CD4-positive, alpha-beta T cell (primary cell): ENCODE measurements at regions not wholly inside any gene's neighbourhood (a gene's known extent, or its start where the extent isn't known, plus 50 kb on each side); places are given as distances from the start of the nearest gene placed in this dataset.

Experiments
- ATAC-seq: fragments of 200-7000 bp; cut with Tn5 transposase; one replicate; pipeline ENCODE4 v1.10.0; 2022; ENCODE audit warnings: mild to moderate bottlenecking; ENCODE audit not compliant: poor library complexity
- CTCF ChIA-PET: fragments of 350-600 bp; sonication (Branson Sonifier 250); formaldehyde crosslinking; loops from one replicate; lab custom pipeline; 2021; ENCODE audit warnings: antibody characterized with exemption, inconsistent platforms; lab: Charles Lee
- POLR2A ChIA-PET: fragments of 350-600 bp; sonication (Branson Sonifier 250); formaldehyde crosslinking; loops from one replicate; lab custom pipeline; 2021; ENCODE audit warnings: antibody characterized with exemption, inconsistent platforms; lab: Charles Lee
- DNase-seq, 14 experiments: peaks; one replicate each; pipeline ENCODE4 v3.0.0-alpha.2; 2013 to 2020; ENCODE audit warnings: mixed read lengths in 2 of 14
- H3K27ac ChIP-seq, 2 donors: one replicate each; pipeline versions ENCODE4 v1.5.1 to v1.7.0; 2013; ENCODE audit warnings: low read length in 2 of 2, low read depth in 1 of 2, mild to moderate bottlenecking in 1 of 2
- H3K27me3 ChIP-seq, 2 experiments: 1 replicate in 1 of 2; 2 replicates in 1 of 2; pipeline versions ENCODE4 v1.6.1 to v1.7.0; 2013; ENCODE audit warnings: low read length in 2 of 2, control low read depth in 1 of 2, mild to moderate bottlenecking in 1 of 2, moderate library complexity in 1 of 2; ENCODE audit not compliant: insufficient read depth in 2 of 2, control insufficient read depth in 1 of 2
- H3K36me3 ChIP-seq: one replicate; pipeline ENCODE4 v1.6.1; 2013; ENCODE audit warnings: low read length, control low read depth; ENCODE audit not compliant: insufficient read depth
- H3K4me1 ChIP-seq: one replicate; pipeline ENCODE4 v1.6.1; 2013; ENCODE audit warnings: low read length, control low read depth; ENCODE audit not compliant: insufficient read depth
- H3K4me3 ChIP-seq: one replicate; pipeline ENCODE4 v1.5.1; 2013; ENCODE audit warnings: mild to moderate bottlenecking, low read length, moderate library complexity
- H3K9me3 ChIP-seq, 2 experiments: 1 replicate in 1 of 2; 2 replicates in 1 of 2; pipeline versions ENCODE4 v1.6.1 to v1.7.0; 2013; ENCODE audit warnings: low read length in 2 of 2, mild to moderate bottlenecking in 2 of 2, control low read depth in 1 of 2, moderate library complexity in 1 of 2; ENCODE audit not compliant: control insufficient read depth in 1 of 2, insufficient read depth in 1 of 2
- H3K27ac Mint-ChIP-seq: one replicate; pipeline ENCODE4 v1.8.0; 2020; ENCODE audit warnings: mixed read lengths
- H3K27me3 Mint-ChIP-seq: one replicate; pipeline ENCODE4 v1.8.0; 2021; ENCODE audit warnings: mixed read lengths
- H3K36me3 Mint-ChIP-seq: one replicate; pipeline ENCODE4 v1.8.0; 2021; ENCODE audit warnings: low read depth, mixed read lengths
- H3K4me1 Mint-ChIP-seq: one replicate; pipeline ENCODE4 v1.8.0; 2021; ENCODE audit warnings: low read depth, mixed read lengths
- H3K4me3 Mint-ChIP-seq: one replicate; pipeline ENCODE4 v1.8.0; 2020; ENCODE audit warnings: mild to moderate bottlenecking, mixed read lengths
- H3K9me3 Mint-ChIP-seq: one replicate; pipeline ENCODE4 v1.8.0; 2020; ENCODE audit warnings: mixed read lengths
- intact Hi-C, 2 experiments: fragments of 100-400 bp; cut with DNase I in 1 of 2; cut with micrococcal nuclease in 1 of 2; formaldehyde crosslinking; loops; one replicate each; pipeline versions ENCODE4 v1.15.1 to v1.9.0; 2023 to 2025; cut with DNase I, micrococcal nuclease
- TF ChIP-seq, protein P1 (sequence below): fragments of 200-600 bp; IDR thresholded peaks from one replicate; pipeline ENCODE4 v1.8.0; 2022; ENCODE audit warnings: antibody characterized with exemption, mild to moderate bottlenecking

GRCh38 chr3:154936196-154936595 lies 143.9 kb upstream of the MME start:
- Histone ChIP-seq H3K4me3 (no peak overlapping the region), H3K4me1 (no peaks in the 10 kb centered on the region), H3K27ac (no peak overlapping the region), H3K36me3 (no peaks in the 10 kb centered on the region), H3K27me3 (no peaks in the 10 kb centered on the region), H3K9me3 (peaks cover 7 to 16% of the 10 kb centered on the region in 2 experiments)
- no peak for ATAC-seq
- DNase-seq = no peak
- POLR2A ChIA-PET = no interaction called here
- H3K27me3 Mint-ChIP-seq = no peaks in the 10 kb centered on the region
- H3K9me3 Mint-ChIP-seq = no peaks in the 10 kb centered on the region
- TF ChIP-seq, protein P1, sequence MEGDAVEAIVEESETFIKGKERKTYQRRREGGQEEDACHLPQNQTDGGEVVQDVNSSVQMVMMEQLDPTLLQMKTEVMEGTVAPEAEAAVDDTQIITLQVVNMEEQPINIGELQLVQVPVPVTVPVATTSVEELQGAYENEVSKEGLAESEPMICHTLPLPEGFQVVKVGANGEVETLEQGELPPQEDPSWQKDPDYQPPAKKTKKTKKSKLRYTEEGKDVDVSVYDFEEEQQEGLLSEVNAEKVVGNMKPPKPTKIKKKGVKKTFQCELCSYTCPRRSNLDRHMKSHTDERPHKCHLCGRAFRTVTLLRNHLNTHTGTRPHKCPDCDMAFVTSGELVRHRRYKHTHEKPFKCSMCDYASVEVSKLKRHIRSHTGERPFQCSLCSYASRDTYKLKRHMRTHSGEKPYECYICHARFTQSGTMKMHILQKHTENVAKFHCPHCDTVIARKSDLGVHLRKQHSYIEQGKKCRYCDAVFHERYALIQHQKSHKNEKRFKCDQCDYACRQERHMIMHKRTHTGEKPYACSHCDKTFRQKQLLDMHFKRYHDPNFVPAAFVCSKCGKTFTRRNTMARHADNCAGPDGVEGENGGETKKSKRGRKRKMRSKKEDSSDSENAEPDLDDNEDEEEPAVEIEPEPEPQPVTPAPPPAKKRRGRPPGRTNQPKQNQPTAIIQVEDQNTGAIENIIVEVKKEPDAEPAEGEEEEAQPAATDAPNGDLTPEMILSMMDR = no peak
- no peak overlapping the region for H3K4me3 Mint-ChIP-seq
- H3K36me3 Mint-ChIP-seq = no peaks in the 10 kb centered on the region
- no peaks in the 10 kb centered on the region for H3K4me1 Mint-ChIP-seq
- intact Hi-C loops = no loop called here
- no peak overlapping the region for H3K27ac Mint-ChIP-seq
- CTCF ChIA-PET = no interaction called here

DNA sequence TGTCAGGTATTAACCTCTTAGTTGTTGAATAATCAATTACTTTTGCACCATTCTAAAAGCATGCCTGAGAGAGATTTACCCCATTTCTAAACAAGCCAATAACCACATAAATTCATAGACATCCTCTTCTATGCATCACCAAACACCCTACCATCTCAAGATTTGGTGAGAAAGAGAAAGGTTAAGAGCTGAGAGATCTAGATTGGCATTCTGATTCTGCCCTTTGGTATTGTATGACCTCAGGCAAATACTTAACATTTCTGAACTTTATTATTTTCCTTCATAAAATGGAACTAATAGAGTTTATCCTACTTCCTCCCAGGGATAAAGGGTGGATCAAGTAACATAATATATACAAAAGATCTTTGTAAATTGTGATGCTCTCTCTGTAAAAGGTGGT lies 146.5 kb upstream of the MME start:
- H3K4me1 Mint-ChIP-seq = no peaks in the 10 kb centered on the region
- DNase-seq (no peak), ATAC-seq (no peak)
- TF ChIP-seq, protein P1 = no peak
- POLR2A ChIA-PET = no interaction called here
- Histone ChIP-seq H3K36me3 (no peaks in the 10 kb centered on the region), H3K9me3 (peaks cover 0 to 3% of the 10 kb centered on the region in 2 experiments), H3K27me3 (no peaks in the 10 kb centered on the region), H3K4me3 (no peak overlapping the region), H3K27ac (no peak overlapping the region), H3K4me1 (no peaks in the 10 kb centered on the region)
- H3K4me3 Mint-ChIP-seq = no peak overlapping the region
- H3K27ac Mint-ChIP-seq = no peak overlapping the region
- H3K27me3 Mint-ChIP-seq = no peaks in the 10 kb centered on the region
- intact Hi-C loops = loop anchor here in 1 of 2 experiments (2.0 kb wide), 1 partner anchor 15 kb away; no protein-coding TSS in a partner anchor
- CTCF ChIA-PET = no interaction called here
- no peaks in the 10 kb centered on the region for H3K36me3 Mint-ChIP-seq
- H3K9me3 Mint-ChIP-seq = no peaks in the 10 kb centered on the region

DNA sequence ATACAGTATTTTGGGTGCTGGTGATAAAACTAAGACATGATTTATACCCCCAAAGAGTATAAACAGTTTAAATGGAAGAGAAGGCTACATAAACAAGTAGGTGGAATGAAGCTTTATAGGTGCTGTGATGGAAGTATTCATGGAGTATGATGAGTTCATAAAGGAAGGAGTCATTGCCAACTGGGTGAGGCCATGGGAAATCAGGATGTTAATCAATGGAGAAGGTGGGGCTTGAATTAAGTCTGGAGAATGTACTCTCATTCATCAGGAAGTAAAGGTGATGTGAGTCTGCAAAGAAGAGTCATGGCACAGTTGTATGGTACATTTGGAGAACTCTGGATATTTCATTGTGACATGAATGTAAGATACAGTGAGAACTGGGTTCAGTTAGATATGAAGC lies 147.5 kb upstream of the MME start:
- intact Hi-C loops = loop anchor here in 1 of 2 experiments (2.0 kb wide), 1 partner anchor 14 kb away; no protein-coding TSS in a partner anchor
- ChIA-PET CTCF (no interaction called here), POLR2A (no interaction called here)
- Histone ChIP-seq H3K9me3 (peaks cover 0 to 3% of the 10 kb centered on the region in 2 experiments), H3K36me3 (no peaks in the 10 kb centered on the region), H3K4me3 (no peak overlapping the region), H3K27me3 (no peaks in the 10 kb centered on the region), H3K4me1 (no peaks in the 10 kb centered on the region), H3K27ac (no peak overlapping the region)
- Mint-ChIP-seq H3K27me3 (no peaks in the 10 kb centered on the region), H3K36me3 (no peaks in the 10 kb centered on the region), H3K4me3 (no peak overlapping the region), H3K27ac (no peak overlapping the region), H3K9me3 (no peaks in the 10 kb centered on the region), H3K4me1 (no peaks in the 10 kb centered on the region)
- no peak for ATAC-seq
- no peak for DNase-seq
- TF ChIP-seq, protein P1 = no peak
